ENCODE measurements at regions not wholly inside any gene's neighbourhood (a gene's known extent, or its start where the extent isn't known, plus 50 kb on each side); places are given as distances from the start of the nearest gene placed in this dataset.

- DNase-seq (no peak), ATAC-seq (ENCODE audit: low read depth) (no peak)
- no peak overlapping the region for H3K27ac Mint-ChIP-seq
- CTCF ChIA-PET, result no interaction called here
- POLR2A ChIA-PET, result no interaction called here
- intact Hi-C loops (cut with micrococcal nuclease), result no loop called here
- no peaks in the 10 kb centered on the region for H3K36me3 Mint-ChIP-seq (ENCODE audit: low read depth)
- no peaks in the 10 kb centered on the region for H3K4me1 Mint-ChIP-seq
- no peak overlapping the region for H3K4me3 Mint-ChIP-seq
- H3K27me3 Mint-ChIP-seq, result no peaks in the 10 kb centered on the region
- TF ChIP-seq CTCF (IDR thresholded peaks at IDR 0.05), result no peak
- H3K9me3 Mint-ChIP-seq, result no peaks in the 10 kb centered on the region
Observed at GRCh38 chr14:87811246-87811645, 181.7 kb downstream of the GALC start.

GRCh38 chr14:87810711-87811110 is 182.3 kb downstream of the GALC start:
- Mint-ChIP-seq H3K4me3 (no peak overlapping the region), H3K4me1 (no peaks in the 10 kb centered on the region), H3K36me3 (ENCODE audit: low read depth) (no peaks in the 10 kb centered on the region), H3K27me3 (no peaks in the 10 kb centered on the region), H3K9me3 (no peaks in the 10 kb centered on the region), H3K27ac (no peak overlapping the region)
- DNase-seq (no peak), ATAC-seq (ENCODE audit: low read depth) (no peak)
- POLR2A ChIA-PET, result no interaction called here
- no peak for TF ChIP-seq CTCF (IDR thresholded peaks at IDR 0.05)
- intact Hi-C loops (cut with micrococcal nuclease), result no loop called here
- CTCF ChIA-PET, result no interaction called here

GRCh38 chr14:87809261-87809660 is 183.7 kb downstream of the GALC start:
- CTCF ChIA-PET, result no interaction called here
- Mint-ChIP-seq H3K4me1 (no peaks in the 10 kb centered on the region), H3K27me3 (no peaks in the 10 kb centered on the region), H3K36me3 (ENCODE audit: low read depth) (no peaks in the 10 kb centered on the region), H3K27ac (no peak overlapping the region), H3K4me3 (no peak overlapping the region), H3K9me3 (no peaks in the 10 kb centered on the region)
- TF ChIP-seq CTCF (IDR thresholded peaks at IDR 0.05), result no peak
- intact Hi-C loops (cut with micrococcal nuclease), result no loop called here
- ATAC-seq (ENCODE audit: low read depth) (no peak), DNase-seq (no peak)
- POLR2A ChIA-PET, result no interaction called here

GRCh38 chr14:87805315-87805723 is 187.7 kb downstream of the GALC start:
- intact Hi-C loops (cut with micrococcal nuclease), result no loop called here

GRCh38 chr14:87800216-87800615 is 192.8 kb downstream of the GALC start:
- no peak overlapping the region for H3K27ac Mint-ChIP-seq
- intact Hi-C loops (cut with micrococcal nuclease), result no loop called here
- ATAC-seq (ENCODE audit: low read depth), result no peak
- no peak for TF ChIP-seq CTCF (IDR thresholded peaks at IDR 0.05)
- H3K4me1 Mint-ChIP-seq, result no peaks in the 10 kb centered on the region
- DNase-seq, result no peak
- no peaks in the 10 kb centered on the region for H3K27me3 Mint-ChIP-seq
- H3K9me3 Mint-ChIP-seq, result no peaks in the 10 kb centered on the region
- H3K36me3 Mint-ChIP-seq (ENCODE audit: low read depth), result no peaks in the 10 kb centered on the region
- ChIA-PET POLR2A (no interaction called here), CTCF (no interaction called here)
- H3K4me3 Mint-ChIP-seq, result no peak overlapping the region

More at GRCh38 chr14:87805315-87805723, 187.7 kb downstream of the GALC start:
- no peaks in the 10 kb centered on the region for H3K36me3 Mint-ChIP-seq (ENCODE audit: low read depth)
- DNase-seq (no peak), ATAC-seq (ENCODE audit: low read depth) (no peak)
- H3K27me3 Mint-ChIP-seq, result no peaks in the 10 kb centered on the region
- H3K27ac Mint-ChIP-seq, result no peak overlapping the region
- POLR2A ChIA-PET, result no interaction called here
- H3K4me1 Mint-ChIP-seq, result no peaks in the 10 kb centered on the region
- CTCF ChIA-PET, result interaction anchor here (0.9 to 1.5 kb wide), 2 partner anchors 91 to 93 kb away, joined by 3 read pairs; no protein-coding TSS in a partner anchor
- H3K4me3 Mint-ChIP-seq, result no peak overlapping the region
- peak; percentile 36 for TF ChIP-seq CTCF (IDR thresholded peaks at IDR 0.05)
- H3K9me3 Mint-ChIP-seq, result no peaks in the 10 kb centered on the region
